NT2/D1 (cell line): ENCODE measurements at regions not wholly inside any gene's neighbourhood (a gene's known extent, or its start where the extent isn't known, plus 50 kb on each side); places are given as distances from the start of the nearest gene placed in this dataset.

Source experiments
- DNase-seq: peaks from one replicate; pipeline ENCODE4 v3.0.0-alpha.2; 2011; ENCODE audit warnings: low read depth, low spot score
- H3K27me3 ChIP-seq: 2 replicates; pipeline ENCODE4 v1.6.0; 2011; ENCODE audit warnings: mild to moderate bottlenecking; ENCODE audit not compliant: insufficient read length, insufficient read depth
- H3K36me3 ChIP-seq: 2 replicates; pipeline ENCODE4 v1.6.1; 2011; ENCODE audit warnings: mild to moderate bottlenecking, low read length, mixed read lengths; ENCODE audit not compliant: insufficient read depth, insufficient read length
- H3K4me1 ChIP-seq: 2 replicates; pipeline ENCODE4 v1.5.1; 2011; ENCODE audit not compliant: insufficient read depth, insufficient read length
- H3K4me3 ChIP-seq: 2 replicates; pipeline ENCODE4 v1.5.1; 2011; ENCODE audit warnings: low read depth; ENCODE audit not compliant: insufficient read length
- H3K9ac ChIP-seq: 2 replicates; pipeline ENCODE4 v1.6.0; 2011; ENCODE audit warnings: low read depth; ENCODE audit not compliant: insufficient read length
- H3K9me3 ChIP-seq: 2 replicates; pipeline ENCODE4 v1.5.1; 2011; ENCODE audit warnings: mild to moderate bottlenecking, low read length; ENCODE audit not compliant: insufficient read depth
- SUZ12 ChIP-seq: IDR thresholded peaks from 2 replicates; pipeline ENCODE4 v1.6.1; 2011; ENCODE audit not compliant: insufficient read length, insufficient read depth; ENCODE audit errors: extremely low read depth
- YY1 ChIP-seq: IDR thresholded peaks from 2 replicates; pipeline ENCODE4 v1.6.1; 2011; ENCODE audit not compliant: insufficient read length, insufficient read depth
- ZNF274 ChIP-seq: IDR thresholded peaks from 2 replicates; pipeline ENCODE4 v1.6.1; 2011; ENCODE audit warnings: mild to moderate bottlenecking, low read depth, low read length

GRCh38 chr13:50071379-50071778 is 56.1 kb downstream of the KCNRG start:
- Histone ChIP-seq H3K36me3 (peaks cover 3% of the 10 kb centered on the region), H3K4me1 (no peaks in the 10 kb centered on the region), H3K4me3 (no peak overlapping the region), H3K9ac (no peak overlapping the region), H3K9me3 (no peaks in the 10 kb centered on the region), H3K27me3 (no peaks in the 10 kb centered on the region)
- DNase-seq = no peak
- TF ChIP-seq YY1 (no peak), SUZ12 (no peak), ZNF274 (no peak)

GRCh38 chr13:50072676-50073075 is 57.4 kb downstream of the KCNRG start:
- DNase-seq = no peak

GRCh38 chr13:50073340-50073739 is 58.1 kb downstream of the KCNRG start:
- Histone ChIP-seq H3K27me3 (no peaks in the 10 kb centered on the region), H3K36me3 (no peaks in the 10 kb centered on the region), H3K9me3 (no peaks in the 10 kb centered on the region), H3K9ac (no peak overlapping the region), H3K4me3 (no peak overlapping the region), H3K4me1 (no peaks in the 10 kb centered on the region)
- no peak for DNase-seq
- no peak for TF ChIP-seq ZNF274
- no peak for TF ChIP-seq YY1
- no peak for TF ChIP-seq SUZ12

More at GRCh38 chr13:50072676-50073075, 57.4 kb downstream of the KCNRG start:
- Histone ChIP-seq H3K4me3 (no peak overlapping the region), H3K9me3 (no peaks in the 10 kb centered on the region), H3K4me1 (no peaks in the 10 kb centered on the region), H3K27me3 (no peaks in the 10 kb centered on the region), H3K36me3 (no peaks in the 10 kb centered on the region), H3K9ac (no peak overlapping the region)
- TF ChIP-seq SUZ12 (no peak), YY1 (no peak), ZNF274 (no peak)

DNA sequence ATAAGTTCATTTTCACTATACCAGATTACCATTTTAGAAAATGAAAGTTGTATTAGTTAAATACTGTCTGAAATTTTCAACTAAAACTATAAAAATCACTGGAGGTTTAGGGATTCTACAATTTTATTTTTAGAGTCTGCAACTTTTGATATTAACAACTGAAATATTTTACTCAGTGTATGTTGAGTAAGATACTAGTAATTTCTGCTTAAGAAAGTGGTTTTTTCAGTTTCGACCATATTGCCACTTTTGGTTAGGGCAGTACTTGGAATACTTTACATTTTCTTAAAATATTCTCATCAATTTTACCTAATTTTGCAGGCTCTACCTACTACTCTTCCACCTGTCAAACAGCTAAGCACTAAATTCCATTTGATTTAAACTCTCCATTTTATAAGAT is 59.6 kb downstream of the KCNRG start:
- H3K4me3 ChIP-seq = no peak overlapping the region
- no peak for DNase-seq
- H3K9ac ChIP-seq = no peak overlapping the region
- no peaks in the 10 kb centered on the region for H3K4me1 ChIP-seq
- H3K36me3 ChIP-seq = no peaks in the 10 kb centered on the region
- H3K9me3 ChIP-seq = no peaks in the 10 kb centered on the region
- TF ChIP-seq SUZ12 (no peak), YY1 (no peak), ZNF274 (no peak)
- H3K27me3 ChIP-seq = no peaks in the 10 kb centered on the region

DNA sequence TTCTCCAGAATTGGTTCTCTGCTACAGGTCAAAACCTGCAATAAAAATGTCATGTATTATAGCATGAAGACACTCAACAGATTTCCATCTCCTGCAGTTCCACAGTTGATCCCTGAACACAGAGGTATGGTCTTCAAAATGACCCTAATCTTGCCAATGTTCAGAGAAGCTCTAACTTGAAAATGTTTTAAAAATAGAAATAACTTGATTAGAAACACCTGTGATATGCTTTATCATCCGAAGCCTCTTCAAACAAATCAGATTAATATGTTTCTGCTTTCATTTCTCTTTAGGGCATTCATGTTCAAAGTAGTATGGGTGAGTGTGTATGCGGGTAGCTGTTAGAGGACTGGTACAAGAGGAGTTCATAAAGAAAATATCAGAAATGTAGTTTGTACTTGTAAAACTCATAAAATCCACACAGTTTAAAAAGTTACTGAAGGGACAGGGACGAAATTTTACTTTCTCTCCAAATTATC is 60.4 kb downstream of the KCNRG start:
- H3K4me1 ChIP-seq = no peaks in the 10 kb centered on the region
- no peaks in the 10 kb centered on the region for H3K27me3 ChIP-seq
- TF ChIP-seq SUZ12 (no peak), ZNF274 (no peak), YY1 (no peak)
- no peak for DNase-seq
- H3K4me3 ChIP-seq = no peak overlapping the region
- H3K9ac ChIP-seq = no peak overlapping the region
- no peaks in the 10 kb centered on the region for H3K36me3 ChIP-seq
- no peaks in the 10 kb centered on the region for H3K9me3 ChIP-seq

DNA sequence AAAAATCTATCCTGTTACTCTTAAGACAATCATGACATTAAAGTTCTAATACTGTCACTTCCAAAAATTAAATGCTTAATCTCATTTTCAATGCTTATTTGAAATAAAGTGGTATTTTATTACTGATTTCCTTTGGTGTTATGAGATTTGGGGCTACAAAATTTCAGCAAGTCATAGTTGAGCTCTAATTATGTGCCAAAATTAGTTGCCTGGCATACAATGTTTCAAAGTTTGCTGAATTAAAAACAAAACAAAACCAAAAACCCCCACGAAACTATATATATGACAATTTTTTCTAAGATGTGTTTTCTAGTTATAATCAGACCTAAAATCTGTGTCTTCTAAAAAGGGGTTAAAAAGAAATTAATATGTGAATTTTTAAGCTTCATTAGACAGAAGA is 62.2 kb downstream of the KCNRG start:
- TF ChIP-seq SUZ12 (no peak), ZNF274 (no peak), YY1 (no peak)
- Histone ChIP-seq H3K9me3 (no peaks in the 10 kb centered on the region), H3K36me3 (no peaks in the 10 kb centered on the region), H3K9ac (no peak overlapping the region), H3K27me3 (no peaks in the 10 kb centered on the region), H3K4me3 (no peak overlapping the region), H3K4me1 (no peaks in the 10 kb centered on the region)
- DNase-seq = no peak

- H3K4me1 ChIP-seq = no peaks in the 10 kb centered on the region
- no peaks in the 10 kb centered on the region for H3K9me3 ChIP-seq
- no peak overlapping the region for H3K4me3 ChIP-seq
- no peak for TF ChIP-seq SUZ12
- no peak for TF ChIP-seq ZNF274
- no peak for TF ChIP-seq YY1
- no peaks in the 10 kb centered on the region for H3K27me3 ChIP-seq
- no peak for DNase-seq
- no peak overlapping the region for H3K9ac ChIP-seq
- no peaks in the 10 kb centered on the region for H3K36me3 ChIP-seq
Measured at GRCh38 chr13:50078231-50078894, 63.1 kb downstream of the KCNRG start.
